ENCODE measurements at regions not wholly inside any gene's neighbourhood (a gene's known extent, or its start where the extent isn't known, plus 50 kb on each side); places are given as distances from the start of the nearest gene placed in this dataset.
"Not testable (repeated sequence)": the region's sequence is repeated elsewhere in the genome, so short reads cannot be mapped to it uniquely, and the experiment has no call there.

GRCh38 chr15:77905301-77905920, 172.1 kb downstream of the TBC1D2B start:
- H2AFZ ChIP-seq (ENCODE audit: low read length), result no peak overlapping the region
- no peaks in the 10 kb centered on the region for H4K20me1 ChIP-seq (ENCODE audit: insufficient read depth, low read depth, low read length)
- no peaks in the 10 kb centered on the region for H3K27me3 ChIP-seq (ENCODE audit: low read length)
- no peak overlapping the region for H3K4me2 ChIP-seq (ENCODE audit: low read depth, low read length, poor library complexity, severe bottlenecking)
- no peak overlapping the region for H3K4me3 ChIP-seq (ENCODE audit: low read length)
- H3K36me3 ChIP-seq (ENCODE audit: insufficient read depth, low read length), result no peaks in the 10 kb centered on the region
- H3K4me1 ChIP-seq (ENCODE audit: low read length), result peaks cover 12% of the 10 kb centered on the region
- H3K27ac ChIP-seq (ENCODE audit: low read length), result no peak overlapping the region
- no peaks in the 10 kb centered on the region for H3K9me3 ChIP-seq (ENCODE audit: low read length)
- no peak for DNase-seq
- no peaks in the 10 kb centered on the region for H3K9me2 ChIP-seq (replicated peaks; ENCODE audit: insufficient read depth, low read length)
- no peaks in the 10 kb centered on the region for H3K79me2 ChIP-seq (ENCODE audit: low read length)
- no peak overlapping the region for H3K9ac ChIP-seq (ENCODE audit: low read length)

- no peak for DNase-seq
- Histone ChIP-seq H3K9me3 (ENCODE audit: low read length) (no peaks in the 10 kb centered on the region), H3K4me1 (ENCODE audit: low read length) (peaks cover 12% of the 10 kb centered on the region), H3K27ac (ENCODE audit: low read length) (no peak overlapping the region), H3K4me2 (ENCODE audit: low read depth, low read length, poor library complexity, severe bottlenecking) (no peak overlapping the region), H3K27me3 (ENCODE audit: low read length) (no peaks in the 10 kb centered on the region), H2AFZ (ENCODE audit: low read length) (no peak overlapping the region), H4K20me1 (ENCODE audit: insufficient read depth, low read depth, low read length) (no peaks in the 10 kb centered on the region), H3K4me3 (ENCODE audit: low read length) (no peak overlapping the region), H3K79me2 (ENCODE audit: low read length) (no peaks in the 10 kb centered on the region), H3K9me2 (replicated peaks; ENCODE audit: insufficient read depth, low read length) (no peaks in the 10 kb centered on the region), H3K9ac (ENCODE audit: low read length) (no peak overlapping the region), H3K36me3 (ENCODE audit: insufficient read depth, low read length) (no peaks in the 10 kb centered on the region)
These were observed 172.6 kb downstream of the TBC1D2B start for GRCh38 chr15:77904901-77905300.

- Histone ChIP-seq H3K9me3 (ENCODE audit: low read length) (no peaks in the 10 kb centered on the region), H4K20me1 (ENCODE audit: insufficient read depth, low read depth, low read length) (no peaks in the 10 kb centered on the region), H3K4me1 (ENCODE audit: low read length) (peaks cover 12% of the 10 kb centered on the region), H2AFZ (ENCODE audit: low read length) (no peak overlapping the region), H3K4me2 (ENCODE audit: low read depth, low read length, poor library complexity, severe bottlenecking) (no peak overlapping the region), H3K9ac (ENCODE audit: low read length) (no peak overlapping the region), H3K4me3 (ENCODE audit: low read length) (no peak overlapping the region), H3K79me2 (ENCODE audit: low read length) (no peaks in the 10 kb centered on the region), H3K36me3 (ENCODE audit: insufficient read depth, low read length) (no peaks in the 10 kb centered on the region), H3K27ac (ENCODE audit: low read length) (no peak overlapping the region), H3K9me2 (replicated peaks; ENCODE audit: insufficient read depth, low read length) (no peaks in the 10 kb centered on the region), H3K27me3 (ENCODE audit: low read length) (no peaks in the 10 kb centered on the region)
- no peak for DNase-seq
These were observed 173.1 kb downstream of the TBC1D2B start for GRCh38 chr15:77904436-77904821.

GRCh38 chr15:77903761-77904435, 173.6 kb downstream of the TBC1D2B start:
- H3K27me3 ChIP-seq (ENCODE audit: low read length); H3K9me2 ChIP-seq (replicated peaks; ENCODE audit: insufficient read depth, low read length); H3K9ac ChIP-seq (ENCODE audit: low read length); H3K4me1 ChIP-seq (ENCODE audit: low read length); H3K79me2 ChIP-seq (ENCODE audit: low read length); H3K4me3 ChIP-seq (ENCODE audit: low read length); H2AFZ ChIP-seq (ENCODE audit: low read length); DNase-seq; H3K36me3 ChIP-seq (ENCODE audit: insufficient read depth, low read length); H3K4me2 ChIP-seq (ENCODE audit: low read depth, low read length, poor library complexity, severe bottlenecking); H4K20me1 ChIP-seq (ENCODE audit: insufficient read depth, low read depth, low read length); H3K9me3 ChIP-seq (ENCODE audit: low read length); H3K27ac ChIP-seq (ENCODE audit: low read length): not testable (repeated sequence)

- not testable (repeated sequence) for H3K9me2 ChIP-seq (replicated peaks; ENCODE audit: insufficient read depth, low read length); H3K4me1 ChIP-seq (ENCODE audit: low read length); H3K27me3 ChIP-seq (ENCODE audit: low read length); H2AFZ ChIP-seq (ENCODE audit: low read length); H4K20me1 ChIP-seq (ENCODE audit: insufficient read depth, low read depth, low read length); H3K9ac ChIP-seq (ENCODE audit: low read length); H3K4me3 ChIP-seq (ENCODE audit: low read length); H3K27ac ChIP-seq (ENCODE audit: low read length); H3K9me3 ChIP-seq (ENCODE audit: low read length); H3K36me3 ChIP-seq (ENCODE audit: insufficient read depth, low read length); H3K4me2 ChIP-seq (ENCODE audit: low read depth, low read length, poor library complexity, severe bottlenecking); H3K79me2 ChIP-seq (ENCODE audit: low read length)
- peak; percentile 82 for DNase-seq
These were observed 174.4 kb downstream of the TBC1D2B start for GRCh38 chr15:77902921-77903760.

- Histone ChIP-seq H3K4me2 (ENCODE audit: low read depth, low read length, poor library complexity, severe bottlenecking) (no peak overlapping the region), H3K27ac (ENCODE audit: low read length) (no peak overlapping the region), H3K9me2 (replicated peaks; ENCODE audit: insufficient read depth, low read length) (no peaks in the 10 kb centered on the region), H3K36me3 (ENCODE audit: insufficient read depth, low read length) (no peaks in the 10 kb centered on the region), H4K20me1 (ENCODE audit: insufficient read depth, low read depth, low read length) (no peaks in the 10 kb centered on the region), H3K4me3 (ENCODE audit: low read length) (no peak overlapping the region), H3K4me1 (ENCODE audit: low read length) (no peaks in the 10 kb centered on the region), H3K9me3 (ENCODE audit: low read length) (no peaks in the 10 kb centered on the region), H3K9ac (ENCODE audit: low read length) (no peak overlapping the region), H3K27me3 (ENCODE audit: low read length) (no peaks in the 10 kb centered on the region), H3K79me2 (ENCODE audit: low read length) (no peaks in the 10 kb centered on the region), H2AFZ (ENCODE audit: low read length) (no peak overlapping the region)
- DNase-seq, result peak; percentile 79
These were observed 175.4 kb downstream of the TBC1D2B start for GRCh38 chr15:77901921-77902750.

- Histone ChIP-seq H3K9me2 (replicated peaks; ENCODE audit: insufficient read depth, low read length) (no peaks in the 10 kb centered on the region), H4K20me1 (ENCODE audit: insufficient read depth, low read depth, low read length) (no peaks in the 10 kb centered on the region), H3K4me2 (ENCODE audit: low read depth, low read length, poor library complexity, severe bottlenecking) (no peak overlapping the region), H3K27ac (ENCODE audit: low read length) (no peak overlapping the region), H3K36me3 (ENCODE audit: insufficient read depth, low read length) (no peaks in the 10 kb centered on the region), H3K27me3 (ENCODE audit: low read length) (no peaks in the 10 kb centered on the region), H2AFZ (ENCODE audit: low read length) (no peak overlapping the region), H3K79me2 (ENCODE audit: low read length) (no peaks in the 10 kb centered on the region), H3K4me1 (ENCODE audit: low read length) (no peaks in the 10 kb centered on the region), H3K9me3 (ENCODE audit: low read length) (no peaks in the 10 kb centered on the region), H3K4me3 (ENCODE audit: low read length) (no peak overlapping the region), H3K9ac (ENCODE audit: low read length) (no peak overlapping the region)
- DNase-seq, result no peak
These were observed 176.1 kb downstream of the TBC1D2B start for GRCh38 chr15:77901251-77901881.

Data from Karpas-422 (cell line).